Erythroblast (primary cell): ENCODE measurements at regions not wholly inside any gene's neighbourhood (a gene's known extent, or its start where the extent isn't known, plus 50 kb on each side); places are given as distances from the start of the nearest gene placed in this dataset.

Source experiments
- GATA1 ChIP-seq: IDR thresholded peaks from 2 replicates; pipeline ENCODE4 v1.6.1; 2011; ENCODE audit warnings: low read depth, mild to moderate bottlenecking, control low read depth, low read length, moderate library complexity
- POLR2A ChIP-seq: IDR thresholded peaks from 2 replicates; pipeline ENCODE4 v1.6.1; 2011; ENCODE audit warnings: mild to moderate bottlenecking, low read length

DNA sequence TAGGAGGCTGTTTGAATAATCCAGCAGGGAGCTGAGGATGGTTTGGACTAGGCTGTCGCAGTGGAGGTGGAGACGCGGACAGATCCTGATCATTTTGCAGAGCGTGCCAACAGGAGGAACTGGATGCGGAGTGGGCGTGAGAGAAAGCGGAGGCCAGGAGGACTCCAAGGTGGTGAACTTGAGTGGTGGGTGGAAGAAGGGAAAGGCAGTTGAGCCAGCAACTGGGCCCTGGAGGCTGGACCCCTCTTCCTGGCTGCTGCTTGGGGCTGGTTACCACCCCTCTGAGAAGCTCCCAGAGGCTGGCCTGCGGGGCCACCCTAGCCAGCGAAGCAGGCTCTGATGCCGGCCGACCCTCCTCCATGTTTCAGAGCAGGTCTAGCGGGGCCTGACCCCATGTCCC is 56.8 kb upstream of the KCNA1 start:
- TF ChIP-seq POLR2A (no peak), GATA1 (no peak)
